ENCODE measurements at regions not wholly inside any gene's neighbourhood (a gene's known extent, or its start where the extent isn't known, plus 50 kb on each side); places are given as distances from the start of the nearest gene placed in this dataset.

- TF ChIP-seq, protein P1, sequence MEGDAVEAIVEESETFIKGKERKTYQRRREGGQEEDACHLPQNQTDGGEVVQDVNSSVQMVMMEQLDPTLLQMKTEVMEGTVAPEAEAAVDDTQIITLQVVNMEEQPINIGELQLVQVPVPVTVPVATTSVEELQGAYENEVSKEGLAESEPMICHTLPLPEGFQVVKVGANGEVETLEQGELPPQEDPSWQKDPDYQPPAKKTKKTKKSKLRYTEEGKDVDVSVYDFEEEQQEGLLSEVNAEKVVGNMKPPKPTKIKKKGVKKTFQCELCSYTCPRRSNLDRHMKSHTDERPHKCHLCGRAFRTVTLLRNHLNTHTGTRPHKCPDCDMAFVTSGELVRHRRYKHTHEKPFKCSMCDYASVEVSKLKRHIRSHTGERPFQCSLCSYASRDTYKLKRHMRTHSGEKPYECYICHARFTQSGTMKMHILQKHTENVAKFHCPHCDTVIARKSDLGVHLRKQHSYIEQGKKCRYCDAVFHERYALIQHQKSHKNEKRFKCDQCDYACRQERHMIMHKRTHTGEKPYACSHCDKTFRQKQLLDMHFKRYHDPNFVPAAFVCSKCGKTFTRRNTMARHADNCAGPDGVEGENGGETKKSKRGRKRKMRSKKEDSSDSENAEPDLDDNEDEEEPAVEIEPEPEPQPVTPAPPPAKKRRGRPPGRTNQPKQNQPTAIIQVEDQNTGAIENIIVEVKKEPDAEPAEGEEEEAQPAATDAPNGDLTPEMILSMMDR (IDR thresholded peaks at IDR 0.05) = no peak
- Mint-ChIP-seq H3K9me3 (peaks cover 8 to 16% of the 10 kb centered on the region in 2 donors), H3K27me3 (ENCODE audit: low read depth in 2 of 2) (no peaks in the 10 kb centered on the region), H3K4me1 (no peaks in the 10 kb centered on the region), H3K27ac (no peak overlapping the region), H3K36me3 (no peaks in the 10 kb centered on the region), H3K4me3 (no peak overlapping the region)
- intact Hi-C loops (cut with micrococcal nuclease) = no loop called here
- DNase-seq (no peak), ATAC-seq (no peak)
- 75% methylated on average over 1 of the region's 1 CpG for WGBS (ENCODE audit: insufficient coverage)
- Histone ChIP-seq H3K36me3 (ENCODE audit: control insufficient read depth, insufficient read depth, low read length) (no peaks in the 10 kb centered on the region), H3K27ac (ENCODE audit: low read length) (no peak overlapping the region), H3K4me1 (ENCODE audit: control insufficient read depth, insufficient read depth, low read length) (no peaks in the 10 kb centered on the region), H3K4me3 (ENCODE audit: low read length) (no peak overlapping the region), H3K9me3 (ENCODE audit: control insufficient read depth, insufficient read depth, low read length) (peaks cover 3% of the 10 kb centered on the region), H3K27me3 (ENCODE audit: control insufficient read depth, insufficient read depth, low read length) (no peaks in the 10 kb centered on the region)
Observed at GRCh38 chr4:31106419-31106818, 386.2 kb downstream of the PCDH7 start.

DNA sequence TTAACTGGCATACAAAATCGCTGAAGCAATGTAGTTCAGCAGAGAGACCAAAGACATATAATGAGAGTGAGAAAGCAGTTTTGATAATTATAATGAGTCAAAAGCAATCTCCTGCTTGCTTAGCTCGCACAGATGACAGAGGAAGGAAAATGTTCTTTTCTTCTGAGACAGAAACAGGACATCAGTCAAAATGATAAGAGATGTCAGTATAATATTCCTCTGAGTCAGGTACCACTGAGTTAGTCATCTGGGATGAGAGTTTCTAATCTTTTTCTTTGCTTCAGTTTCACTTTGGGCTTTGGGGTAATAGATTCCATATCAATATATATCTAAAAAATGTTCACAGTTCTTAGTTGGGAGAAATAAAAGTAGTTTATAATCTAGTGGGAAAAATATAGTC is 387.2 kb downstream of the PCDH7 start:
- DNase-seq (no peak), ATAC-seq (no peak)
- Mint-ChIP-seq H3K4me1 (no peaks in the 10 kb centered on the region), H3K27ac (no peak overlapping the region), H3K4me3 (no peak overlapping the region), H3K27me3 (ENCODE audit: low read depth in 2 of 2) (no peaks in the 10 kb centered on the region), H3K36me3 (no peaks in the 10 kb centered on the region), H3K9me3 (peaks cover 8 to 16% of the 10 kb centered on the region in 2 donors)
- Histone ChIP-seq H3K4me3 (ENCODE audit: low read length) (no peak overlapping the region), H3K27ac (ENCODE audit: low read length) (no peak overlapping the region), H3K9me3 (ENCODE audit: control insufficient read depth, insufficient read depth, low read length) (peaks cover 3% of the 10 kb centered on the region), H3K27me3 (ENCODE audit: control insufficient read depth, insufficient read depth, low read length) (no peaks in the 10 kb centered on the region), H3K36me3 (ENCODE audit: control insufficient read depth, insufficient read depth, low read length) (no peaks in the 10 kb centered on the region), H3K4me1 (ENCODE audit: control insufficient read depth, insufficient read depth, low read length) (no peaks in the 10 kb centered on the region)
- WGBS (ENCODE audit: insufficient coverage) = 72% methylated on average over 2 of the region's 2 CpGs
- intact Hi-C loops (cut with micrococcal nuclease) = no loop called here
- TF ChIP-seq, protein P1 (IDR thresholded peaks at IDR 0.05) = no peak

DNA sequence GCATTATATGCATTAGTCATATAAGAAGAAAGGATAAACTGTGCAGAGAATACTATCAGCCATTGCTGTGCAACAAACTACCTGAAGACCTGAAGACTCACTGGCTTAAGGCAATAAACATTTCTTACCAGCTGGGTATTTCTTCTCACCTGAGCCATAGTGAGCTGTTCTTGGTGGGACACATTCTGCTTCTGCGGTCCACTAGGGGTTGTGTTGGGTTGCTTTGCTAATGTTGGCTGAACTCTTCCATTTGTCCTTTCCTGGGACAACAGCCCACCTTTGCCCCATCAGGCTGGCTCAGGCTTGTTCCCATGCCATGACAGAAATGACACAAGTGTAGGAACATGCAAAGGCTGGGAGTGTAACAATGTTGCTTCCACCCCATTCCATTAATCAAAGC is 388.6 kb downstream of the PCDH7 start:
- TF ChIP-seq, protein P1 (IDR thresholded peaks at IDR 0.05) = no peak
- ATAC-seq = no peak
- peaks cover 3% of the 10 kb centered on the region for H3K9me3 ChIP-seq (ENCODE audit: control insufficient read depth, insufficient read depth, low read length)
- DNase-seq = no peak
- no peak overlapping the region for H3K4me3 Mint-ChIP-seq
- no peaks in the 10 kb centered on the region for H3K4me1 Mint-ChIP-seq
- H3K4me1 ChIP-seq (ENCODE audit: control insufficient read depth, insufficient read depth, low read length) = no peaks in the 10 kb centered on the region
- H3K36me3 ChIP-seq (ENCODE audit: control insufficient read depth, insufficient read depth, low read length) = no peaks in the 10 kb centered on the region
- no peak overlapping the region for H3K27ac ChIP-seq (ENCODE audit: low read length)
- no peaks in the 10 kb centered on the region for H3K27me3 ChIP-seq (ENCODE audit: control insufficient read depth, insufficient read depth, low read length)
- H3K27ac Mint-ChIP-seq = no peak overlapping the region
- 100% methylated on average over 1 of the region's 1 CpG for WGBS (ENCODE audit: insufficient coverage)
- H3K4me3 ChIP-seq (ENCODE audit: low read length) = no peak overlapping the region
- intact Hi-C loops (cut with micrococcal nuclease) = no loop called here
- H3K27me3 Mint-ChIP-seq (ENCODE audit: low read depth in 2 of 2) = no peaks in the 10 kb centered on the region
- peaks cover 5 to 13% of the 10 kb centered on the region in 2 donors for H3K9me3 Mint-ChIP-seq
- H3K36me3 Mint-ChIP-seq = no peaks in the 10 kb centered on the region

GRCh38 chr4:31111790-31112189 is 391.6 kb downstream of the PCDH7 start:
- Mint-ChIP-seq H3K27ac (no peak overlapping the region), H3K4me3 (no peak overlapping the region), H3K27me3 (ENCODE audit: low read depth in 2 of 2) (no peaks in the 10 kb centered on the region), H3K9me3 (peaks cover 6 to 11% of the 10 kb centered on the region in 2 donors), H3K36me3 (no peaks in the 10 kb centered on the region), H3K4me1 (no peaks in the 10 kb centered on the region)
- Histone ChIP-seq H3K27me3 (ENCODE audit: control insufficient read depth, insufficient read depth, low read length) (no peaks in the 10 kb centered on the region), H3K4me1 (ENCODE audit: control insufficient read depth, insufficient read depth, low read length) (no peaks in the 10 kb centered on the region), H3K27ac (ENCODE audit: low read length) (no peak overlapping the region), H3K4me3 (ENCODE audit: low read length) (no peak overlapping the region), H3K9me3 (ENCODE audit: control insufficient read depth, insufficient read depth, low read length) (peaks cover 3% of the 10 kb centered on the region), H3K36me3 (ENCODE audit: control insufficient read depth, insufficient read depth, low read length) (no peaks in the 10 kb centered on the region)
- no peak for DNase-seq
- no peak for ATAC-seq
- intact Hi-C loops (cut with micrococcal nuclease) = no loop called here
- TF ChIP-seq, protein P1 (IDR thresholded peaks at IDR 0.05) = no peak

All from natural killer cell (primary cell).